HUES48 (cell line): ENCODE measurements at regions not wholly inside any gene's neighbourhood (a gene's known extent, or its start where the extent isn't known, plus 50 kb on each side); places are given as distances from the start of the nearest gene placed in this dataset.
A peak's percentile ranks its signal among the peaks of the same experiment; 100 is the strongest.

Experiments
- H3K27ac ChIP-seq: one replicate; pipeline ENCODE4 v1.7.0; 2013; ENCODE audit warnings: low read depth, low read length, inconsistent platforms
- H3K27me3 ChIP-seq: 2 replicates; pipeline ENCODE4 v1.6.1; 2013; ENCODE audit warnings: mild to moderate bottlenecking, low read length; ENCODE audit not compliant: control insufficient read depth, insufficient read depth
- H3K36me3 ChIP-seq: 2 replicates; pipeline ENCODE4 v1.6.1; 2013; ENCODE audit warnings: low read length; ENCODE audit not compliant: control insufficient read depth, insufficient read depth
- H3K4me1 ChIP-seq: 2 replicates; pipeline ENCODE4 v1.6.1; 2013; ENCODE audit warnings: mild to moderate bottlenecking, low read length; ENCODE audit not compliant: control insufficient read depth, insufficient read depth
- H3K4me3 ChIP-seq: 2 replicates; pipeline ENCODE4 v1.5.1; 2013; ENCODE audit warnings: mild to moderate bottlenecking, low read depth, low read length
- H3K9ac ChIP-seq: 2 replicates; pipeline ENCODE4 v1.6.1; 2013; ENCODE audit warnings: mild to moderate bottlenecking, low read depth, low read length, moderate library complexity
- H3K9me3 ChIP-seq: 2 replicates; pipeline ENCODE4 v1.6.1; 2013; ENCODE audit warnings: low read length; ENCODE audit not compliant: control insufficient read depth, insufficient read depth

GRCh38 chr10:36452851-36453250, 672.5 kb upstream of the ANKRD30A start:
- H3K9ac ChIP-seq: no peak overlapping the region
- H3K9me3 ChIP-seq: peaks cover 15% of the 10 kb centered on the region
- H3K27ac ChIP-seq: no peak overlapping the region
- H3K4me1 ChIP-seq: peaks cover 23% of the 10 kb centered on the region
- H3K36me3 ChIP-seq: no peaks in the 10 kb centered on the region
- no peaks in the 10 kb centered on the region for H3K27me3 ChIP-seq
- H3K4me3 ChIP-seq: no peak overlapping the region

DNA sequence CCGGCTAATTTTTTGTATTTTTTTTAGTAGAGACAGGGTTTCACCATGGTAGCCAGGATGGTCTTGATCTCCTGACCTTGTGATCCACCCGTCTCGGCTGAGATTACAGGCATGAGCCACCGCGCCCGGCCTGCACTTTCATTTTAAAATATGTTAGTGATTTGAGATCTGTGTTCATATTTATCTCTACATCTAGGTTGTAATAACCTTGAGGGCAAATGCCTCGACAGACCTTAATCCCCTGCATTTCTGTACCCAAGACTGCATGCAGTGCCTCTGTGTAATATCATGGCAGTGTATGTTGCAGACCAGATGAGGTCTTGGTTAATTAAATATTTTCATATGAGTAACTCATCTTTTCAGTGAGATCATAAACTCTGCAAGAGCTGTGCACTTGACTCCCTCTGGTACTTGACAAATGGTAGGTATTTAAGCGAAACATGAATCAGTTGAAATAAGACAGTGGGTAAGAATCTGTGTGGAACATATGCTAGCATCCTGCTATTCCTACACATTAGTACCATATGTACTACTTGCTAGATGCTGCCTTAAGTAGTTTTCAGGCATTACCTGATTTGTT, 673.9 kb upstream of the ANKRD30A start:
- peaks cover 23% of the 10 kb centered on the region for H3K4me1 ChIP-seq
- no peaks in the 10 kb centered on the region for H3K36me3 ChIP-seq
- H3K27ac ChIP-seq: no peak overlapping the region
- H3K27me3 ChIP-seq: no peaks in the 10 kb centered on the region
- no peak overlapping the region for H3K9ac ChIP-seq
- peaks cover 10% of the 10 kb centered on the region; the same call in 1 of the 2 replicates for H3K9me3 ChIP-seq
- H3K4me3 ChIP-seq: no peak overlapping the region

DNA sequence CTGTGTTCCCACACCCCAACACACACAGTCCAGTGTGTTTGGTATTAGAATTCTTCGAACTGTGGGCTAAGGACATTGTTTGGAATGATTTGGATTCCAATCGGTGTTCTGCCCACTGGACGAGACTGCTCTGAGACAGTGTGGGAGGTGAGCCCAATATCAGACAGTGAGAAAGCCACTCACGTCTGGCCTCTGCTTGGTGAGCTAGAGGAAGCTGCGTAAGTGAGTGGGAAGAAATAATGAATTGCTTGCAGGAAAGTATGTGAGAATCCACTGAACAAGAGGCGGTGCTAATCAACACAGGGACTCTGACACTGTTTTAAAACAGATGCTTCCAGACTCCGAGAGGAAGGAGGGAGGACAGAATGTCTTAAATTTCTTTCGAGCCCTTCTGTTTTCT, 675.0 kb upstream of the ANKRD30A start:
- Histone ChIP-seq H3K9ac (no peak overlapping the region), H3K27ac (peak overlapping the region; percentile 72)

DNA sequence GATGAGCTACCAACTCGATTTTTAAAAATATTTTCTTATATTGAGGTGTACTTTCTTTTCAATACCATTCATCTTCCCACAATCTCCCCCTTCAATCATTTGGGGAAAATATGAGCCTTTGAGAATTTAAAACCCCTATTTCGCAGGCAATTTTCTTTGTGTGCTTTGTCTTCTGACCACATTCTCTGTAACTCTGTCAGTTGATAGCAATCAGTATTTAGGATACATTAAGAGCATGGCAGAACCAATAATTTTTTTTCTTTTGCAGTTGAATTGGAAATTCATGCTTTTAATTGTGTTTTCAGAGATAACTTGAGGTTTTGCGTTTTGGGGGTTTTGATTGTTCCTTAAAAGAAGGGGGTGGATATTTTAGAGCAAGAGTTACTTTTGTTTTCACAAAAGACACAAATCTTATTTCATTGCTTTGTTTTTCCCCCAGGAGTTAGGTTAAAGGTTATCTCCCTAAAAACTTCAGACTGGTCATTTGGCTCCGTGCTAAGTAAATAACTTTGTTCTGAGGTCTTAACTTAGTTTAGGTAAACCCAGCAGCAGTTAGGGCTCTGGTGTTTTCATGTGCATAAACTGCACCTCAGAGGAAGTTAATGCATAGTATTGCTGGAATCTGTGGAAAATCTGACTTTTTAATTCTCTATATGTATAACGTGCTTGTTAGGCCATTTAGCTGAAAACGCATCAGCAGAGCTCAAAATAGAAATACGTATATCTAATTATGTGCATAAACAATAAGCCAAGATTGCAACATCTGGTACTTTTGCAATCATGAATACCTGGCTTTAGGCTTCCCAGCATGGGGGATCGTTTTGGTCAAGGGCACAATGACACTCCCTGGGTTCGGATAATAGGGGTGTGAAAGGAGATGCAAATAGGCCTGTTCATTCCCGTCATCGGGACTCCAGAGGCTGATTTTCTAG, 676.4 kb upstream of the ANKRD30A start:
- Histone ChIP-seq H3K4me3 (peak overlapping the region; percentile 14), H3K4me1 (peaks cover 34% of the 10 kb centered on the region), H3K27ac (peak overlapping the region; percentile 72)

More for the DNA sequence above, 675.0 kb upstream of the ANKRD30A start:
- Histone ChIP-seq H3K27me3 (no peaks in the 10 kb centered on the region), H3K36me3 (no peaks in the 10 kb centered on the region), H3K4me1 (peaks cover 28% of the 10 kb centered on the region), H3K4me3 (no peak overlapping the region), H3K9me3 (peaks cover 10% of the 10 kb centered on the region; the same call in 1 of the 2 replicates)

DNA sequence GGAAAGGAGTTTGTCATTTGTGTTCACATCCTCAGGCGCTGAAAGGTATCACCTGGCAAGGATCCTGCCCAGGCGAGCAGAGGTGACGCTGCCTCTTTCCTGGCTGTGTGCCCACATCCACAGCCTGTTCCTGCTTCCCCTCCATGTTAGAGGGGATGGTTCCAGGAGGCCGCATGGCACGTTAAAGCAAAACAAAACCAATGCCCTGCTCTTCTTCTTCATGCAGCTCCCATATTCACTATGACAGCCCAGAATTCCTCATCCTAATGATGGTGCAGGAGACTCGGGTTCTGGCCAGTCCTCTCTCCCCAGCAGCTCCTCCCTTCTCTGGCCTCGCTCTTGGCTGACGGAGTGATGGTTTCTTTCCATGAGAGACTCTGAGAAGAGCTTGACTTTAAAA, 678.5 kb upstream of the ANKRD30A start:
- no peak overlapping the region for H3K4me3 ChIP-seq
- H3K9ac ChIP-seq: no peak overlapping the region
- H3K9me3 ChIP-seq: 0 out of 2 replicates have a peak, but pooled peaks cover 2% of the 10 kb centered on the region
- H3K4me1 ChIP-seq: peaks cover 34% of the 10 kb centered on the region
- H3K36me3 ChIP-seq: no peaks in the 10 kb centered on the region
- no peaks in the 10 kb centered on the region for H3K27me3 ChIP-seq
- H3K27ac ChIP-seq: no peak overlapping the region

More for the DNA sequence above, 676.4 kb upstream of the ANKRD30A start:
- Histone ChIP-seq H3K9ac (0 out of 2 replicates have a peak overlapping the region, but pooled peaks have one; percentile 13), H3K27me3 (no peaks in the 10 kb centered on the region), H3K9me3 (peaks cover 10% of the 10 kb centered on the region; the same call in 1 of the 2 replicates), H3K36me3 (no peaks in the 10 kb centered on the region)

GRCh38 chr10:36443233-36443632, 682.2 kb upstream of the ANKRD30A start:
- Histone ChIP-seq H3K4me3 (no peak overlapping the region), H3K9ac (no peak overlapping the region), H3K9me3 (no peaks in the 10 kb centered on the region), H3K4me1 (peaks cover 11% of the 10 kb centered on the region), H3K27me3 (no peaks in the 10 kb centered on the region), H3K36me3 (no peaks in the 10 kb centered on the region), H3K27ac (no peak overlapping the region)

DNA sequence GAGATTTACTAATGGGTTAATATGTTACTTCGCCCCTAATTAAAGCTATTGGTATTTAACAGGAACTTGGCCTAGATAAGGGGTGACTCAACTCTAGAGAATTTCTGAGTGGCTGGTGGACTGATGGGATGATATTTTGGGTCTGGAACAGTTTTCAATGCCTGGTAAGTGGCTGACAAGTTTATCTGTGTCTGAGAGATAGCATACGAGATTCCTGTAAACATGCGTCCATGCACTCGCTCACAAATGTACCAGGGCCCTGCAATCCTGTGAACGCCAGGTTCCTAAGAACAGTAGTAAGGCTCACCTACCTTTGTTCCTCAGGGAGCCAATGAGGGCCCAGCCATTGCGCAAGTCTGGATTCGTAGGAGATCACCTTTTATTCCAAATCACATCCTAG, 683.8 kb upstream of the ANKRD30A start:
- Histone ChIP-seq H3K27ac (no peak overlapping the region), H3K9ac (no peak overlapping the region), H3K4me1 (peaks cover 11% of the 10 kb centered on the region), H3K27me3 (no peaks in the 10 kb centered on the region), H3K4me3 (no peak overlapping the region), H3K36me3 (no peaks in the 10 kb centered on the region), H3K9me3 (no peaks in the 10 kb centered on the region)

DNA sequence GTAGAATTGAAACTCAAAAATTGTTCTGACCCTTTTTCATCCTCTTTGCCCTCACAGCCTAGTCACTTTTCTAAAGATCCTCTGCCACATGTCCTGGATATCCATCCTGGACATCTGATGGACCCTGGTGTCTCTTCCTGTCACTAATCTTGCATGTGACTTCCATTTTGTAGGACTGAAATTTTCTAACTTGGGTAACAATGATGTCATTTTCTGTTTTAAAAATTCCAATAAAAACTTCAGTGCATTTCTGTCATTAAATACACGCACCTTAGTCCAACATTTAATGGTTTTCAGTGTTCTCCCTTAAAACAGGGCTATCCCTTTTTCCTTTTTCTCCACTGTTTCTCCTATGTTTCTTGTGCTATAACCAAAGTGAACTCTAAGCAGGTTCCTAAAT, 684.9 kb upstream of the ANKRD30A start:
- peaks cover 8% of the 10 kb centered on the region for H3K4me1 ChIP-seq

DNA sequence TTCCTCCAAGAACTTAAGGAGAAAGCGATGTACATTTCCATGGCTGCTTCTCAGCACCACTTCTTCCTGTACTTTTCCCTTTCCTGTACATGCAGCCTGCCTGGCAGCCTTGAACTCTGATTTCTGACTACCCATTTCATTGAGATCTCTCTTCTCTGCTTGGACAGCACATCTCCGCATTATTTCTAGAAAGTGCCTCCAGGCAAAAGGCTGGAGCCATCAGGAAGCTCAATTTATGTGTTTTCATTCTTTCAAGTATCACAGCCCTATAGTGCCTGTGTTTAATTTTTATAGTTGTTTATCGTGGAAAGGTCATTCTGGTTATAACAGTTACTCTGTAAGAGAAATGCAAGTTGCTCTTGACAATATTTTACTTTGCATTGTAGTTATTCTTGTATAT, 688.0 kb upstream of the ANKRD30A start:
- H3K9me3 ChIP-seq: no peaks in the 10 kb centered on the region
- H3K4me1 ChIP-seq: no peaks in the 10 kb centered on the region
- no peak overlapping the region for H3K9ac ChIP-seq
- no peaks in the 10 kb centered on the region for H3K27me3 ChIP-seq
- H3K36me3 ChIP-seq: no peaks in the 10 kb centered on the region
- no peak overlapping the region for H3K27ac ChIP-seq
- H3K4me3 ChIP-seq: no peak overlapping the region

More for the DNA sequence above, 684.9 kb upstream of the ANKRD30A start:
- no peak overlapping the region for H3K9ac ChIP-seq
- no peak overlapping the region for H3K4me3 ChIP-seq
- H3K9me3 ChIP-seq: no peaks in the 10 kb centered on the region
- H3K27ac ChIP-seq: no peak overlapping the region
- H3K27me3 ChIP-seq: no peaks in the 10 kb centered on the region
- H3K36me3 ChIP-seq: no peaks in the 10 kb centered on the region

GRCh38 chr10:36428507-36428906, 696.9 kb upstream of the ANKRD30A start:
- Histone ChIP-seq H3K27me3 (no peaks in the 10 kb centered on the region), H3K9ac (no peak overlapping the region), H3K4me1 (no peaks in the 10 kb centered on the region), H3K4me3 (no peak overlapping the region), H3K27ac (no peak overlapping the region), H3K36me3 (no peaks in the 10 kb centered on the region), H3K9me3 (0 out of 2 replicates have a peak, but pooled peaks cover 2% of the 10 kb centered on the region)
